ENCODE measurements at regions not wholly inside any gene's neighbourhood (a gene's known extent, or its start where the extent isn't known, plus 50 kb on each side); places are given as distances from the start of the nearest gene placed in this dataset.

DNA sequence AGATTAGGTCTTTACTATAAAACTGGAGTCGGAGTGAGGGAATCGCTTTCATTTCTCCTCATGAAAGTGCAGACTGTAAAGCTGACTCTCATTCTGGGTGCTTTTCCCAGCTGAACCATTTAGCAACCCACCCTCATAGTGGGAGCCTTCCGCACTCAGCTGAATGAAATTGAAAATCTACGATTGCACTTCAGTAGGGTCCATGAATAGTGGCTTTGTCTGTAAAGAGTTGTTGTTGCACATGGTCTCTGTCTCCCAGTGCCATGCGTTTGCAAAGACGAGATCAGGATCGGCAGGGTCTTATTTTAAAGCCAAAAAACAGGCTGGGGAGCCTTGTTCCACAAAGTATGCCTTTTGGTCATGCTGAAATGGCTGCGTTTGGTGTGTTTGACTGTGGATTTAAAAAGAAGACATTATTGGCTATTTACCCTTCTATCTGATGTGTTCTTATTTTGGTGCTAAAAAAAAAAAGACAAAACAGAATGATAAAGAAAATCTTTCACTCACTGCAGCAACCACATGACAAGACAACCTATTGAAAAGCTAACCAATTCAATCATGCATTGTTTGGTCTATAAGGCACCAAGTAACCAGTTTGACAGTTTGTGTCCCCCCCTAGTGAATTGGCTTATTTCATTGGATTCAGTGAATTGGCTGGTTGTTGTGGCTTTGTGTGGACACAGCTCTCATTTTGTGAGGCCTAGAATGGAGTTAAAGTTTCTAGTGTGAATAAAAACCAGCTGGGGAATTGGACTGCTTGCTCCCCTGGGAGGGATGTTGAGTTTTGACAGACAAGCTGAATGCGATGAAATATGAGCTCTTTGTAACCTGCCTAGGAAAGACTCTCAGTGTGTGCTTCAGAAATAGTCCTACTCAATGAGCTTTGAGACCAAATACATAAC lies 65.6 kb downstream of the ARHGAP35 start:
- no peaks in the 10 kb centered on the region for H3K27me3 ChIP-seq (ENCODE audit: control insufficient read depth in 1 of 2, insufficient read depth in 2 of 2, low read length in 2 of 2)
- no peaks in the 10 kb centered on the region for H3K9me3 ChIP-seq (ENCODE audit: low read length)
- no peak overlapping the region for H3K9ac ChIP-seq (ENCODE audit: low read length)
- H3K36me3 ChIP-seq (ENCODE audit: insufficient read depth, low read length), result peaks cover 13% of the 10 kb centered on the region
- no peak overlapping the region for H3K4me3 ChIP-seq (ENCODE audit: low read depth in 1 of 2, low read length in 2 of 2)
- H3K4me1 ChIP-seq (ENCODE audit: insufficient read depth, low read length), result peaks cover 41% of the 10 kb centered on the region
- no peak overlapping the region for H3K27ac ChIP-seq (ENCODE audit: low read depth, low read length)

DNA sequence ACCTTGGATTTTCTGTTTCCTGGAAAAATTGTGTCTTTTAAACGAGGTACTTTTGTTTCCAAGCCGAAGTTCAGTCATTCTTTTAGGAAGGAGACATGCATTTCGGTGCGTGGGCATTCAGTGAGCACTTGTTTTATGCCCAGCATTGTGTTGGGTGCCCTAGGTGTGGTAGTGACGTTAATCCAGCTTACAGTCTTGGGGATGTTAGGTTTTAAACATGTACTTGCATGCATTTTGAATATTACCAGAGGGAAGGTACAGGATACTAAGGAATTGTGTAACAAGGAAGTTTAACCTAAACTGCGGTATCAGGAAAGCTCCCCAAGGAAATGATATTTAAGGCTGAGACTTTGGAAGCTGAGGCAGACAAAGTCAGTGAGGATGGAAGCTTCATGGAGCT lies 66.3 kb downstream of the ARHGAP35 start:
- Histone ChIP-seq H3K36me3 (ENCODE audit: insufficient read depth, low read length) (peaks cover 6% of the 10 kb centered on the region), H3K9me3 (ENCODE audit: low read length) (no peaks in the 10 kb centered on the region), H3K4me1 (ENCODE audit: insufficient read depth, low read length) (peaks cover 41% of the 10 kb centered on the region), H3K27ac (ENCODE audit: low read depth, low read length) (no peak overlapping the region), H3K27me3 (ENCODE audit: control insufficient read depth in 1 of 2, insufficient read depth in 2 of 2, low read length in 2 of 2) (no peaks in the 10 kb centered on the region), H3K4me3 (ENCODE audit: low read depth in 1 of 2, low read length in 2 of 2) (no peak overlapping the region), H3K9ac (ENCODE audit: low read length) (no peak overlapping the region)

DNA sequence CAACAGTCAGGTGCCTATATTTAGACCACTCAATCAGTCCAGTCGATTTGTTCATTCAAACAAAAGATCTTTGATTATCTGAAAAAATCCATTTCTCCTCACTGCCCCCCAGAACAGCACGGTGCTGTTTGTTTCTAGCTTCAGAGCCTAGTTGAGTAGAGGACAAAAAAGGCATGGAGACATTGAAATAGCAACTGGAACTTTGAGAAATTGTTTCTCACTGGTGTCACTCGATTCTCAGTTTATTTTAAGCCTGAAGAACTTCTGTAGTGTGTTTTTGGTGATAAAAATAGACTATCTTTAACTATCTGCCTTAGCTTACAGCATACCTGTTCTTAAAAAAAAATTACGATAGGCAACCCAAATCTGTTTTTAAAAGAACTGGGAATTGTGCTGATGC lies 67.1 kb downstream of the ARHGAP35 start:
- Histone ChIP-seq H3K36me3 (ENCODE audit: insufficient read depth, low read length) (no peaks in the 10 kb centered on the region), H3K27ac (ENCODE audit: low read depth, low read length) (no peak overlapping the region), H3K4me1 (ENCODE audit: insufficient read depth, low read length) (peaks cover 45% of the 10 kb centered on the region), H3K9me3 (ENCODE audit: low read length) (no peaks in the 10 kb centered on the region), H3K27me3 (ENCODE audit: control insufficient read depth in 1 of 2, insufficient read depth in 2 of 2, low read length in 2 of 2) (no peaks in the 10 kb centered on the region), H3K4me3 (ENCODE audit: low read depth in 1 of 2, low read length in 2 of 2) (no peak overlapping the region), H3K9ac (ENCODE audit: low read length) (no peak overlapping the region)

DNA sequence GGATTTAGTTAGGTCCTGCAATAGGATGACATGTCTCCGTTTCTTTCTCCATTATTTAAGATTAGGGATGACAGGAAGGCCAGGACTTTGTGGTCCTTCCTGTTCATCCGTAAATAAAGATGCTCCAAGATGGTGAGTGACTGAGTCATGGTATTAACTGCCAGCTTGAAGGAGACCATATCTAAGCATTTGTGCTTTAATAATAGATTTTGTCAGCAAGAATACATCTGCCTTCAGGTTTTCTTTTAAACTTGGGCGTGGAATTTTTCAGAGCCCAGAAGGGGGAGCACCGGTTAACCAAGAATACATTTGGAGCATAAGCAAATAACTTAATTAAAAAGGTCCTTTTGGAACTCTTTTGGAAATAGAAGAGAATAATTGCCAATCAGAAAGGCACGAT lies 68.2 kb downstream of the ARHGAP35 start:
- H3K27me3 ChIP-seq (ENCODE audit: control insufficient read depth in 1 of 2, insufficient read depth in 2 of 2, low read length in 2 of 2), result no peaks in the 10 kb centered on the region
- no peak overlapping the region for H3K9ac ChIP-seq (ENCODE audit: low read length)
- no peak overlapping the region for H3K4me3 ChIP-seq (ENCODE audit: low read depth in 1 of 2, low read length in 2 of 2)
- H3K27ac ChIP-seq (ENCODE audit: low read depth, low read length), result no peak overlapping the region
- no peaks in the 10 kb centered on the region for H3K36me3 ChIP-seq (ENCODE audit: insufficient read depth, low read length)
- peaks cover 44% of the 10 kb centered on the region for H3K4me1 ChIP-seq (ENCODE audit: insufficient read depth, low read length)
- H3K9me3 ChIP-seq (ENCODE audit: low read length), result no peaks in the 10 kb centered on the region

DNA sequence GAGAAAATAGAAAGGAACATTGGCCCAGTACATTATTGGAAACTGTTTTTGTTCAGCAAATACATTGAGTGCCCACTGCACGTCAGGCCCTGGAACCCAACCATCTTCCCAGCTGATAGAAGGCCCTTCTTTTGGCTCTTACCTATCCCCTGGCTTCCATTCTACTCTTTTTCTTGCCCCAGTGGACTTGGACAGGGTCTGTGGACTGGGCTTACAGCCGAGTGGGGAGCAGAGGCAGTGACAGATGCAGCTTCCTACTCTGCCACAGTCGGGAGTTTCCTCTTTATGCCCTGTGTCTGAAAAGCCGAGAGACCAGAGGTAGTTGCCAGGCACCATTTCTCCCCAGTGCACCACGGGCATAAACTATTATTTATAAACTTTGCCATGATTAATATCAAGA lies 70.4 kb downstream of the ARHGAP35 start:
- Histone ChIP-seq H3K4me1 (ENCODE audit: insufficient read depth, low read length) (peaks cover 22% of the 10 kb centered on the region), H3K9me3 (ENCODE audit: low read length) (no peaks in the 10 kb centered on the region), H3K36me3 (ENCODE audit: insufficient read depth, low read length) (no peaks in the 10 kb centered on the region), H3K27me3 (ENCODE audit: control insufficient read depth in 1 of 2, insufficient read depth in 2 of 2, low read length in 2 of 2) (no peaks in the 10 kb centered on the region), H3K27ac (ENCODE audit: low read depth, low read length) (no peak overlapping the region), H3K4me3 (ENCODE audit: low read depth in 1 of 2, low read length in 2 of 2) (no peak overlapping the region), H3K9ac (ENCODE audit: low read length) (no peak overlapping the region)

DNA sequence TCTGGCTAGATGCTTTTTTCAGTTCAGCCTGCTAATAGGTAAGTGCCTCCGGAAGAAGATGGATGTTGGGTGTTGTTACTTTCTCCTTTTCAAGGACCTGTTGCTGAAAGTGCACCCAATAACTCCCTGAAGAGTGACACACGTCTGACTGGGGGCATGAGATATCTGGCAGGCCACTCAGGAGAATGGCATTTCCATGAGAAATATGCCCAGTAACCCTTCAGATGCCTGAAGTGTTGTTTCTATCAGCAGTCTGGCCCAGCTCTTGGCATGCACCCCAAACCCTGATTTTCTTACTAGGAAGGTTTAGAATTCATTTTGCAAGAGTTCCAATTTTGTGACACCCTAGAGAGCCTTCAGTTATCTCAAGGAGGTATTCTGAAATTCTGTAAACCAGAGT lies 71.5 kb downstream of the ARHGAP35 start:
- Histone ChIP-seq H3K4me3 (ENCODE audit: low read depth in 1 of 2, low read length in 2 of 2) (no peak overlapping the region), H3K36me3 (ENCODE audit: insufficient read depth, low read length) (no peaks in the 10 kb centered on the region), H3K9ac (ENCODE audit: low read length) (no peak overlapping the region), H3K4me1 (ENCODE audit: insufficient read depth, low read length) (peaks cover 22% of the 10 kb centered on the region), H3K9me3 (ENCODE audit: low read length) (no peaks in the 10 kb centered on the region), H3K27ac (ENCODE audit: low read depth, low read length) (no peak overlapping the region), H3K27me3 (ENCODE audit: control insufficient read depth in 1 of 2, insufficient read depth in 2 of 2, low read length in 2 of 2) (no peaks in the 10 kb centered on the region)

DNA sequence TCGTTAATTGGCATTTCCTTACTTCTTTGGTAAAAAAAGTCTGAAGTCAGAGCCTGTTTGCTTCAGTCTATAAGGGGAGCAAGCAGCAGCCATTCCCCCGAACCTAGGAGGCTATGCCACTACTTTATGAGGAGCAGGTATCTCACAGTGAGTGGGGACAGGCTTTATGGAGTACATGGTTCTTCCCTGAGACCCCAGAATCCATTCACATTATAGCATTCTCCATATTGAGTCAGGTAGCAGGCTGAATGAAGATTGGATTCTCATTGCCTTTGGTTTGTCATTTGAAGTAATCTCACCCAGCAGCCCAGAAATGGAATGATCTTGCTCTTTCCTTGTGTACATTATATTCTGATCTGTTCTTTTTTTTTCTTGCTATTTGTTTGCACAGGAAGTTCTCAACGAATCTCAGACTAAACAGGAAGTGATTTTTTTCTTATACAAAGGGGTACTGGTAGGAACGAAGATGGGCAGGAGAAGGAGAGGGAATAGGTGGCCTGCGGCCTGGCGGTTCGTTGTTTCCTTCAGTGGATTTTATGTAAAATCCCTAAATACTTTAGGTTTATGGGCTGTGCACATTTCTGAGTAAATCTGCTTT lies 74.4 kb downstream of the ARHGAP35 start:
- H3K4me3 ChIP-seq (ENCODE audit: low read depth in 1 of 2, low read length in 2 of 2), result no peak overlapping the region
- no peaks in the 10 kb centered on the region for H3K9me3 ChIP-seq (ENCODE audit: low read length)
- H3K27me3 ChIP-seq (ENCODE audit: control insufficient read depth in 1 of 2, insufficient read depth in 2 of 2, low read length in 2 of 2), result no peaks in the 10 kb centered on the region
- no peak overlapping the region for H3K9ac ChIP-seq (ENCODE audit: low read length)
- peaks cover 12% of the 10 kb centered on the region for H3K4me1 ChIP-seq (ENCODE audit: insufficient read depth, low read length)
- no peaks in the 10 kb centered on the region for H3K36me3 ChIP-seq (ENCODE audit: insufficient read depth, low read length)
- no peak overlapping the region for H3K27ac ChIP-seq (ENCODE audit: low read depth, low read length)

DNA sequence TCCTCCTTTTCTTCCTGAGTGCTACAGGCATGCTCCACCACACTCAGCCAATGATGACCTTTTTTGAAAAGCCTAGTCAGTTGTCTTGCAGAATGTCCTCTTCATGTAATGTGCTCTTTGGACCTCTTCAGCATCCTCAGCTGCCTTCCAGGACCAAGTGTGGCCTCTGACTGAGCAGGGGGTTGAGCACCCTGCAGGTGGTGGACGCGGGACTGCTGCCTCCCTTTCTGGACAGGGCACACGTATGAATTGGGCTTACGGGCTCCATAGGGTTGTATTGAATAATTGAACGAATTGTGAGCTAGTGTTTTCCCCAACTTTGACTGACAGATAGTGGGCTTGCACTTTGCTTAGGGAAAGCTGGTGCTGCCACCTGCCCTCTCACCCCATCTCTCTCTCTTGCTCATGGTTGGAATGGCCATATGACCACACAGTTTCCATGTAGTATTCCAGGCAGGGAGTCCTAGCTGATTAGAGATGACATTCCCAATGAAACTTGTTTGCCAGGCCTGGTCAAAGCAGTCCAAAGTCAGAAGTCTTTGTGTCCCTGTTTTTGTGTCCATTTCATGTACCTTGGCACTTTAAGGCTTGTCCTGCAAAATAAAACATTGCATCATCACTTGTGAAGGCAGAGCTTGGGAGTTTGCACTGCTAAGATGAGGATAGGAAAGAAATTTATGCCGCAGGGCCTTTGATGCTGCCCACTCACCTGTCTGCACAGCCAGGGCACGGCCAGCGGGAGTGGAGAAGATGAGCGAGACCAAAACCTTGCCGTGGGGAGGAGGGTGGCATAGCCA lies 76.3 kb upstream of the NPAS1 start:
- no peak overlapping the region for H3K27ac ChIP-seq (ENCODE audit: low read depth, low read length)
- no peaks in the 10 kb centered on the region for H3K36me3 ChIP-seq (ENCODE audit: insufficient read depth, low read length)
- no peaks in the 10 kb centered on the region for H3K9me3 ChIP-seq (ENCODE audit: low read length)
- no peak overlapping the region for H3K9ac ChIP-seq (ENCODE audit: low read length)
- peaks cover 24% of the 10 kb centered on the region for H3K4me1 ChIP-seq (ENCODE audit: insufficient read depth, low read length)
- no peak overlapping the region for H3K4me3 ChIP-seq (ENCODE audit: low read depth in 1 of 2, low read length in 2 of 2)
- no peaks in the 10 kb centered on the region for H3K27me3 ChIP-seq (ENCODE audit: control insufficient read depth in 1 of 2, insufficient read depth in 2 of 2, low read length in 2 of 2)

DNA sequence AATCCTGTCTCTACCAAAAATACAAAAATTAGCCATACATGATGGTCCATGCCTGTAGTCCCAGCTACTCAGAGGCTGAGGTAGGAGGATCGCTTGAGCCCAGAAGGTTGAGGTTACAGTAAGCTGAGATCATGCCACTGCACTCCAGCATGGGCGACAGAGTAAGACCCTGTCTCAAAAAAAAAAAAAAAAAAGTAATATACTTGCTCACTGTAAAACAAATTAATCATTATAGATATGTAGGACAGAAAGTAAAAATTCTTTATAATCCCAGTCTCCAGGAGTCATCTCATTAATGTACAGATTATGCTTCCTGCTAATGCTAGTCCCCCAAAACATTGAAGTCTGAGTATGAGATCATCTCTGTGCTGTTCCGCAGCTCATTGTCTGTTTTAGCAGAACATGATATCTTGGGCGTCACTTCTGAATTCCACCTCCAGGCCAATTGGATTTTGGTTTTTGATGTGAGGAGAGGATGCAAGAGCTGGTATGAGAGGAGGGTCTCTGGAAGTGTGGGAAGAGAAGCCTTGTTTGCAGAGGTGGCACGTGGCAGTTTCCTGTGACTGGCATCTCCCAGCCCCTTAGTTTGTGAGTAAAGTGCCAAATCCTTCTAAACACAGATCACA lies 75.4 kb upstream of the NPAS1 start:
- Histone ChIP-seq H3K27me3 (ENCODE audit: control insufficient read depth in 1 of 2, insufficient read depth in 2 of 2, low read length in 2 of 2) (no peaks in the 10 kb centered on the region), H3K4me1 (ENCODE audit: insufficient read depth, low read length) (peaks cover 24% of the 10 kb centered on the region), H3K9me3 (ENCODE audit: low read length) (no peaks in the 10 kb centered on the region), H3K9ac (ENCODE audit: low read length) (no peak overlapping the region), H3K27ac (ENCODE audit: low read depth, low read length) (no peak overlapping the region), H3K4me3 (ENCODE audit: low read depth in 1 of 2, low read length in 2 of 2) (peak overlapping the region in 1 of 2 donors; percentile 22), H3K36me3 (ENCODE audit: insufficient read depth, low read length) (no peaks in the 10 kb centered on the region)

DNA sequence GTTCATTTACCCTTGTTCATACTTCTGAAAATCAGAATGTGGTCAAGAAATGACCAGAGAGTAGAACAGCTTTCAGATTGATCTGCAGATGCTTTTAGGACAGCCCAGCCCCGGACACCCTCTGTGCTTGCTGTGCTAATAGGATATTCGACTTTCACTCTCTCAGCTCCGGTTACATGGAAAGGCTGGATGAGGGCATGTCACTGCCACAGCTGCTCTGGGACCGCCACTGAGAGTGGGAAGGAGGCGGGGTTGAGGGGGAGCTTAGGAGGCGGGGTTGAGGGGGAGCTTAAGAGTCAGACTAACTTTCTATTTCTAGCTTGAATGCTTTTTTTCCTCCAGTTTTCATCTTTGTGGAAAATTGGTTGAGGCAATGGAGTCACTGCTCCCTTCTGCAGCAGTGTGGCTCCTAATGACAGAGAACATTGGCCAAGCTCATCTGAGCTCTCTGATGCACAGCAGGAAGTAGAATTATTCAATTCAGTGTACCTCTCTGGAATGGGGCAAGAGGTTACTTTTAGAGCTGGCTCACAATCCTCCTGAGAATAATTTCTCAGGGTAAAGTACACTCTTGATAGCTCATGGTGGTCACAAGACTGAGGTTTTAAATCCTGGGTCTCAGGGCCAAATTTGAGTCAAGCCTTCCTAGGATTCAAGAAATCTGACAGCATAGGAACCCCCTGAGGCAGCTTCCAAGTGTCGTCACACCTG lies 74.6 kb upstream of the NPAS1 start:
- Histone ChIP-seq H3K4me3 (ENCODE audit: low read depth in 1 of 2, low read length in 2 of 2) (peak overlapping the region in 1 of 2 donors; percentile 22), H3K9ac (ENCODE audit: low read length) (no peak overlapping the region), H3K4me1 (ENCODE audit: insufficient read depth, low read length) (peaks cover 24% of the 10 kb centered on the region)

More for the DNA sequence above, 74.6 kb upstream of the NPAS1 start:
- Histone ChIP-seq H3K27ac (ENCODE audit: low read depth, low read length) (no peak overlapping the region), H3K9me3 (ENCODE audit: low read length) (no peaks in the 10 kb centered on the region), H3K27me3 (ENCODE audit: control insufficient read depth in 1 of 2, insufficient read depth in 2 of 2, low read length in 2 of 2) (no peaks in the 10 kb centered on the region), H3K36me3 (ENCODE audit: insufficient read depth, low read length) (no peaks in the 10 kb centered on the region)
